Astrocyte of the spinal cord (primary cell): ENCODE measurements at regions not wholly inside any gene's neighbourhood (a gene's known extent, or its start where the extent isn't known, plus 50 kb on each side); places are given as distances from the start of the nearest gene placed in this dataset.

Experiments
- DNase-seq: peaks from one replicate; pipeline ENCODE4 v3.0.0; 2011; ENCODE audit warnings: low read depth, low spot score
- H3K4me3 ChIP-seq: 2 replicates; pipeline ENCODE4 v1.5.1; 2011; ENCODE audit warnings: low read depth, mild to moderate bottlenecking, low read length, moderate library complexity
- in situ Hi-C: cut with HindIII; loops from 2 replicates; pipeline ENCODE4 v1.10.0; 2017; ENCODE audit warnings: low sequenced_read_pairs
- TF ChIP-seq, protein P1 (sequence below): IDR thresholded peaks from 2 replicates; pipeline ENCODE4 v1.5.1; 2012; ENCODE audit warnings: low read depth, mild to moderate bottlenecking, low read length, inconsistent platforms

GRCh38 chr4:18198653-18199052 lies 177.1 kb upstream of the LCORL start:
- DNase-seq: no peak
- in situ Hi-C loops: no loop called here
- TF ChIP-seq, protein P1, sequence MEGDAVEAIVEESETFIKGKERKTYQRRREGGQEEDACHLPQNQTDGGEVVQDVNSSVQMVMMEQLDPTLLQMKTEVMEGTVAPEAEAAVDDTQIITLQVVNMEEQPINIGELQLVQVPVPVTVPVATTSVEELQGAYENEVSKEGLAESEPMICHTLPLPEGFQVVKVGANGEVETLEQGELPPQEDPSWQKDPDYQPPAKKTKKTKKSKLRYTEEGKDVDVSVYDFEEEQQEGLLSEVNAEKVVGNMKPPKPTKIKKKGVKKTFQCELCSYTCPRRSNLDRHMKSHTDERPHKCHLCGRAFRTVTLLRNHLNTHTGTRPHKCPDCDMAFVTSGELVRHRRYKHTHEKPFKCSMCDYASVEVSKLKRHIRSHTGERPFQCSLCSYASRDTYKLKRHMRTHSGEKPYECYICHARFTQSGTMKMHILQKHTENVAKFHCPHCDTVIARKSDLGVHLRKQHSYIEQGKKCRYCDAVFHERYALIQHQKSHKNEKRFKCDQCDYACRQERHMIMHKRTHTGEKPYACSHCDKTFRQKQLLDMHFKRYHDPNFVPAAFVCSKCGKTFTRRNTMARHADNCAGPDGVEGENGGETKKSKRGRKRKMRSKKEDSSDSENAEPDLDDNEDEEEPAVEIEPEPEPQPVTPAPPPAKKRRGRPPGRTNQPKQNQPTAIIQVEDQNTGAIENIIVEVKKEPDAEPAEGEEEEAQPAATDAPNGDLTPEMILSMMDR: no peak
- H3K4me3 ChIP-seq: no peak overlapping the region

GRCh38 chr4:18197467-18197866 lies 175.9 kb upstream of the LCORL start:
- DNase-seq: no peak
- TF ChIP-seq, protein P1: no peak
- no peak overlapping the region for H3K4me3 ChIP-seq
- in situ Hi-C loops: no loop called here

DNA sequence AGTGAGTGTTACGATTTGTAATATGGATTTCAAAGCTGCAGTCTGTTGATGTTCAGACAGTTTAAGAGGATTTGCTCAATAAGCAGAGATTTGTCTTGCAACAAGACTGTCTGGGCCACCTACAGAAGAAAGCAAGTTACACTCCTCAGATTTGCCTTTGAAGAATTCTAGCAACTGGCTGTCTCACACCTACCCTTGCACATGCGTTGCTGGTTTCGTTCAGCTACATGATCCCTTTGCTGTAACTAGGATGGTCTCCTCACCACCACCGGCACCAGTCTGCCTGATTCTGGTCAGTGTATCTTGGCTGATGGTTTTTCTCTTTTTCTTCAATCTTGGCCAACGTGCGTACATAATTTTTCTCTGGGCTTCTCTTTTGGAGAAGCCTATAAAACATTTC lies 172.7 kb upstream of the LCORL start:
- in situ Hi-C loops: no loop called here
- H3K4me3 ChIP-seq: no peak overlapping the region
- TF ChIP-seq, protein P1: no peak
- DNase-seq: no peak

- TF ChIP-seq, protein P1: no peak
Observed at GRCh38 chr4:18192901-18193300, 171.3 kb upstream of the LCORL start.

DNA sequence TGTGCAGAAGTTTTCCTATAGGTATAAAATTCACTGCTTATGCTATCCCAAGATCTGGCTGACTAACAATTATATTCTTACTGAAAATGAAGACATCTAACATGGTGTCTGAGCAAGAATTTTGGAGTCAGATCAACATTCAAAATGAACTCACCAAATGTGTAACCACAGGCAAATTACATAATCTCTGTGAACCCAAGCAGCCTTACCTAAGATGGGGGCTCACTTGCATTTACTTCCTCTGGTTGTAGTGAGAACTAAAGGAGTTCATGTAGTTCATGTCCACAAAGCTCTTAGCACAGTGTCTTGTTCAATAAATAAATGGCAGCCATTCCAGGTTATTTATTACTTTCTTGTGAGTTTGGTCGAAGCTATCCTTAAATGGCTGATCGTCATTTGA lies 163.9 kb upstream of the LCORL start:
- no peak overlapping the region for H3K4me3 ChIP-seq
- in situ Hi-C loops: no loop called here
- no peak for DNase-seq
- TF ChIP-seq, protein P1: no peak

More at GRCh38 chr4:18192901-18193300, 171.3 kb upstream of the LCORL start:
- DNase-seq: no peak
- in situ Hi-C loops: no loop called here
- no peak overlapping the region for H3K4me3 ChIP-seq

- in situ Hi-C loops: no loop called here
- TF ChIP-seq, protein P1: no peak
- DNase-seq: no peak
- H3K4me3 ChIP-seq: no peak overlapping the region
Observed at GRCh38 chr4:18180892-18181291, 159.3 kb upstream of the LCORL start.

- in situ Hi-C loops: no loop called here
- DNase-seq: no peak
Observed at GRCh38 chr4:18180122-18180521, 158.6 kb upstream of the LCORL start.

More at GRCh38 chr4:18180122-18180521, 158.6 kb upstream of the LCORL start:
- TF ChIP-seq, protein P1: no peak
- no peak overlapping the region for H3K4me3 ChIP-seq
